A549 (cell line): ENCODE measurements at regions not wholly inside any gene's neighbourhood (a gene's known extent, or its start where the extent isn't known, plus 50 kb on each side); places are given as distances from the start of the nearest gene placed in this dataset.

Source experiments
- ATAC-seq, 2 experiments: fragments of 200-7000 bp in 1 of 2; fragments of >200 bp in 1 of 2; cut with Nextera tagmentation in 1 of 2; cut with Tn5 transposase in 1 of 2; 3 replicates each; pipeline versions ENCODE4 v1.8.0 to v1.9.1; 2018 to 2020; ENCODE audit warnings: mild to moderate bottlenecking in 1 of 2, moderate library complexity in 1 of 2
- CTCF ChIA-PET: fragments of 300-600 bp; sonication (Branson Sonifier 250); formaldehyde crosslinking; extraction: SDS; loops from one replicate; lab custom pipeline; 2021; ENCODE audit warnings: antibody characterized with exemption, inconsistent platforms; lab: Yijun Ruan, JAX
- POLR2A ChIA-PET: fragments of 350-600 bp; formaldehyde crosslinking; extraction: SDS; loops from one replicate; lab custom pipeline; 2021; ENCODE audit warnings: antibody characterized with exemption, inconsistent platforms; lab: Yijun Ruan, JAX
- DNase-seq, 2 experiments: peaks; one replicate each; pipeline versions ENCODE4 v3.0.0 to v3.0.0-alpha.2; 2011 to 2016; ENCODE audit warnings: low read depth in 1 of 2, low spot score in 1 of 2
- FAIRE-seq: peaks from 2 replicates; lab custom pipeline; 2011; peaks lifted over from hg19 to GRCh38; lab: Jason Lieb, UNC
- H3K27ac ChIP-seq, 2 experiments: fragments of >200 bp; sonication (Bioruptor Twin); formaldehyde crosslinking; 3 replicates each; pipeline ENCODE4 v1.5.1; 2016 to 2017
- H3K4me1 ChIP-seq: fragments of >200 bp; sonication (Bioruptor Twin); formaldehyde crosslinking; 3 replicates; pipeline ENCODE4 v1.6.1; 2016
- H3K4me2 ChIP-seq: fragments of >200 bp; sonication (Bioruptor Twin); formaldehyde crosslinking; 3 replicates; pipeline ENCODE4 v1.6.1; 2016
- H3K4me3 ChIP-seq: fragments of >200 bp; sonication (Bioruptor Twin); formaldehyde crosslinking; 3 replicates; pipeline ENCODE4 v1.5.1; 2016
- H3K9me3 ChIP-seq: fragments of >200 bp; sonication (Bioruptor Twin); formaldehyde crosslinking; 3 replicates; pipeline ENCODE4 v1.6.1; 2016
- CEBPB ChIP-seq, 2 experiments: fragments of >200 bp in 1 of 2; sonication (Bioruptor Twin) in 1 of 2; formaldehyde crosslinking in 1 of 2; IDR thresholded peaks; 2 replicates each; pipeline ENCODE4 v1.6.1; 2012 to 2016
- CHD2 ChIP-seq: fragments of 150-350 bp; IDR thresholded peaks from 2 replicates; pipeline ENCODE4 v1.6.1; 2014; ENCODE audit warnings: low read length; ENCODE audit not compliant: partially characterized antibody
- CHD4 ChIP-seq: fragments of 200-600 bp; sonication (generic); IDR thresholded peaks from 2 replicates; pipeline ENCODE4 v1.6.1; 2016; ENCODE audit warnings: antibody characterized with exemption, mild to moderate bottlenecking, borderline replicate concordance
- EHF ChIP-seq: fragments of 250-450 bp; sonication (Bioruptor Pico); IDR thresholded peaks from 2 replicates; pipeline ENCODE4 v1.5.0; 2020; ENCODE audit warnings: mild to moderate bottlenecking
- EHMT2 ChIP-seq: fragments of 200-600 bp; sonication (generic); IDR thresholded peaks from 2 replicates; pipeline ENCODE4 v1.6.1; 2016; ENCODE audit warnings: antibody characterized with exemption, low read depth, mild to moderate bottlenecking, moderate library complexity
- ESRRA ChIP-seq: fragments of 150-350 bp; IDR thresholded peaks from 2 replicates; pipeline ENCODE4 v1.6.1; 2014; ENCODE audit warnings: mild to moderate bottlenecking, low read length, borderline replicate concordance
- FOXS1 ChIP-seq: fragments of 250-450 bp; sonication (Bioruptor Pico); IDR thresholded peaks from 2 replicates; pipeline ENCODE4 v1.5.0; 2020; ENCODE audit warnings: mild to moderate bottlenecking, moderate library complexity
- KDM5A ChIP-seq: fragments of 200-600 bp; sonication (generic); IDR thresholded peaks from 2 replicates; pipeline ENCODE4 v1.6.1; 2016; ENCODE audit warnings: antibody characterized with exemption, mild to moderate bottlenecking
- MAFK ChIP-seq: fragments of 450-650 bp; IDR thresholded peaks from 2 replicates; pipeline ENCODE4 v1.6.1; 2014; ENCODE audit not compliant: partially characterized antibody
- NFE2L2 ChIP-seq: fragments of 150-350 bp; conservative IDR thresholded peaks from 2 replicates; pipeline ENCODE4 v1.6.1; 2014; ENCODE audit warnings: low read length
- NR3C1 ChIP-seq: fragments of >200 bp; sonication (Bioruptor Twin); formaldehyde crosslinking; IDR thresholded peaks from 3 replicates; pipeline ENCODE4 v1.6.1; 2017
- PHF8 ChIP-seq: fragments of 200-600 bp; sonication (generic); IDR thresholded peaks from 2 replicates; pipeline ENCODE4 v1.6.1; 2016; ENCODE audit warnings: low read depth, mild to moderate bottlenecking, antibody characterized with exemption, moderate library complexity, borderline replicate concordance
- POLR2AphosphoS2 ChIP-seq: conservative IDR thresholded peaks from 2 replicates; pipeline ENCODE4 v1.6.1; 2012; ENCODE audit warnings: low read length, improper control_type of control experiment, inconsistent platforms
- RAD21 ChIP-seq, 2 experiments: fragments of >200 bp in 1 of 2; sonication (Bioruptor Twin) in 1 of 2; formaldehyde crosslinking in 1 of 2; IDR thresholded peaks in 1 of 2; conservative IDR thresholded peaks in 1 of 2; 2 replicates in 1 of 2; 3 replicates in 1 of 2; pipeline ENCODE4 v1.6.1; 2012 to 2018; ENCODE audit warnings: inconsistent platforms in 1 of 2
- RFX5 ChIP-seq: fragments of 450-650 bp; IDR thresholded peaks from 2 replicates; pipeline ENCODE4 v1.7.1; 2014; ENCODE audit warnings: antibody characterized with exemption, mild to moderate bottlenecking, moderate library complexity
- RNF2 ChIP-seq: fragments of 200-600 bp; sonication (generic); IDR thresholded peaks from 2 replicates; pipeline ENCODE4 v1.6.1; 2016; ENCODE audit warnings: low read depth, mild to moderate bottlenecking, antibody characterized with exemption, moderate library complexity, borderline replicate concordance
- SREBF2 ChIP-seq: fragments of 450-650 bp; IDR thresholded peaks from 2 replicates; pipeline ENCODE4 v1.6.1; 2014; ENCODE audit warnings: mild to moderate bottlenecking, moderate library complexity
- TFCP2L1 ChIP-seq: fragments of 250-450 bp; sonication (Bioruptor Pico); IDR thresholded peaks from 2 replicates; pipeline ENCODE4 v1.5.0; 2021; ENCODE audit warnings: mild to moderate bottlenecking
- ZNF302 ChIP-seq: fragments of 250-450 bp; sonication (Bioruptor Pico); IDR thresholded peaks from 2 replicates; pipeline ENCODE4 v1.9.0; 2021; ENCODE audit warnings: inconsistent platforms, mild to moderate bottlenecking, moderate library complexity
- WGBS: methylation state at CpG from one replicate; pipeline ENCODE4 v1.1.6; 2017; ENCODE audit errors: missing lambda C conversion rate; 5-methylcytosine and 5-hydroxymethylcytosine counted together
- TF ChIP-seq, protein P1 (sequence below): fragments of 250-450 bp; sonication (Bioruptor Pico); IDR thresholded peaks from 2 replicates; pipeline ENCODE4 v1.5.0; 2020; ENCODE audit warnings: low read depth, mild to moderate bottlenecking, moderate library complexity
- TF ChIP-seq, protein P2 (sequence below): IDR thresholded peaks from 2 replicates; pipeline ENCODE4 v1.6.1; 2012

DNA sequence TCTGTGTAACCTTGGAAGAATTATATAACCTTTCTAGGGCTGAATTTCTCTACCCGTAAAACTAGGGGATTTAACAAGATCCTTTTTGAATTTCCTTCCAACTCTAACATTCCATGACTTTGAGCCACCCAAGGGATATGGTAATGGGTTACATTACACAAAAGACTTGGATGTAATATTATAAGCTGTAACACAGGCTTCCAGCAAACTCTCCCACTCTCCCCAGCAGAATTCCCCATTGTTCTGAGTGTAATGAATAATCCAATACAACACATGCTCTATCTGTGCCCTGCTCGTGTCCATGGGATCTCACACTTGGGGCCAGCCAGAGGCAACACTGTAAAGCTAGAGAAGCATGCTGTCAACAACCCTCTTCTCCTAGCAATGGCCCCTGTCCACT lies 790.6 kb upstream of the AUTS2 start:
- no peak for ATAC-seq
- Histone ChIP-seq H3K27ac (no peak overlapping the region), H3K4me2 (no peak overlapping the region), H3K4me1 (no peaks in the 10 kb centered on the region), H3K9me3 (no peaks in the 10 kb centered on the region), H3K4me3 (no peak overlapping the region)
- ChIA-PET CTCF (no interaction called here), POLR2A (no interaction called here)
- WGBS, result 75% methylated on average over 2 of the region's 2 CpGs
- FAIRE-seq, result no peak
- TF ChIP-seq CHD2, result no peak
- no peak for TF ChIP-seq RFX5
- TF ChIP-seq FOXS1 (CRISPR knock-in tag), result no peak
- TF ChIP-seq RNF2, result no peak
- TF ChIP-seq NFE2L2, result no peak
- no peak for TF ChIP-seq EHF (CRISPR knock-in tag)
- no peak for TF ChIP-seq TFCP2L1 (CRISPR knock-in tag)
- TF ChIP-seq ZNF302 (CRISPR knock-in tag), result no peak
- TF ChIP-seq, protein P1, sequence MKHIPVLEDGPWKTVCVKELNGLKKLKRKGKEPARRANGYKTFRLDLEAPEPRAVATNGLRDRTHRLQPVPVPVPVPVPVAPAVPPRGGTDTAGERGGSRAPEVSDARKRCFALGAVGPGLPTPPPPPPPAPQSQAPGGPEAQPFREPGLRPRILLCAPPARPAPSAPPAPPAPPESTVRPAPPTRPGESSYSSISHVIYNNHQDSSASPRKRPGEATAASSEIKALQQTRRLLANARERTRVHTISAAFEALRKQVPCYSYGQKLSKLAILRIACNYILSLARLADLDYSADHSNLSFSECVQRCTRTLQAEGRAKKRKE (CRISPR knock-in tag), result no peak
- TF ChIP-seq PHF8, result no peak
- no peak for TF ChIP-seq ESRRA
- TF ChIP-seq, protein P2, sequence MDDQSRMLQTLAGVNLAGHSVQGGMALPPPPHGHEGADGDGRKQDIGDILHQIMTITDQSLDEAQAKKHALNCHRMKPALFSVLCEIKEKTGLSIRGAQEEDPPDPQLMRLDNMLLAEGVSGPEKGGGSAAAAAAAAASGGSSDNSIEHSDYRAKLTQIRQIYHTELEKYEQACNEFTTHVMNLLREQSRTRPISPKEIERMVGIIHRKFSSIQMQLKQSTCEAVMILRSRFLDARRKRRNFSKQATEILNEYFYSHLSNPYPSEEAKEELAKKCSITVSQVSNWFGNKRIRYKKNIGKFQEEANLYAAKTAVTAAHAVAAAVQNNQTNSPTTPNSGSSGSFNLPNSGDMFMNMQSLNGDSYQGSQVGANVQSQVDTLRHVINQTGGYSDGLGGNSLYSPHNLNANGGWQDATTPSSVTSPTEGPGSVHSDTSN, result no peak
- DNase-seq, result no peak

DNA sequence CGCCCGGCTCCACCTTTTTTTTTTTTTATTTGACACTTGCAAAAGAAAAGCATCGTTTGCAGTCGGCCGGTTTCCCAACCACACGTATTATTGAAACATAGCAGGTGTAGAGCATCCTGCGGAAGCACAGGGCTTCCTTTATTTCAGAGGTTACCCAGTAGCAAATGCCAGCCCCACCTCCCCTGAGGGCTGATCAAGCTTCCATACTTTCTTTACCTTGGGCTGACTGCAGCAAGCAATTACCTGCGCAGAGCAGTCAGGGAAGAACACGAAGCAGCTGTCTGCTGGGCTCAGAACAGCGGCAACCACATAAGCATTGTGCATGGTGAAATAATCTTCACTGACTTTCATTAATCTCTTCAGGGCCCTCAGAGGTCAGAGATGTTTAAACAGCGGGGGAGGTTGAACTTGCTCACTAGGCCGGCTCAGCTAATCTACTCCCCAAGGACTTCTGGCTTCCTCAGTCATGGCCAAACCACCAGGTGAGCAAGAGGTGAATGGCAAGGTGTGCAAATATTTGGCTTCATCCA lies 784.7 kb upstream of the AUTS2 start:
- no peak overlapping the region for H3K4me3 ChIP-seq
- no peak; a peak in 1 of 6 replicates for ATAC-seq
- H3K4me1 ChIP-seq, result peaks cover 6% of the 10 kb centered on the region; the same call in 1 of the 3 replicates
- 66% methylated on average over 12 of the region's 12 CpGs for WGBS
- TF ChIP-seq EHF (CRISPR knock-in tag), result no peak
- TF ChIP-seq NFE2L2, result no peak
- no peak for TF ChIP-seq KDM5A
- TF ChIP-seq MAFK, result no peak
- TF ChIP-seq EHMT2, result no peak
- TF ChIP-seq, protein P1 (CRISPR knock-in tag), result no peak
- TF ChIP-seq RAD21 (conservative IDR thresholded peaks at IDR 0.05 in 1 of 2, IDR thresholded peaks at IDR 0.05 in 1 of 2), result no peak
- TF ChIP-seq, all 56 proteins: peak for 0
- H3K9me3 ChIP-seq, result no peaks in the 10 kb centered on the region
- ChIA-PET CTCF (interaction anchor here (2.1 kb wide), 1 partner anchor 14 kb away, joined by 8 read pairs; no protein-coding TSS in a partner anchor), POLR2A (no interaction called here)
- FAIRE-seq (no peak), DNase-seq (peak in 1 of 2 experiments; percentile 14)
- H3K27ac ChIP-seq, result no peak overlapping the region
- no peak overlapping the region for H3K4me2 ChIP-seq

DNA sequence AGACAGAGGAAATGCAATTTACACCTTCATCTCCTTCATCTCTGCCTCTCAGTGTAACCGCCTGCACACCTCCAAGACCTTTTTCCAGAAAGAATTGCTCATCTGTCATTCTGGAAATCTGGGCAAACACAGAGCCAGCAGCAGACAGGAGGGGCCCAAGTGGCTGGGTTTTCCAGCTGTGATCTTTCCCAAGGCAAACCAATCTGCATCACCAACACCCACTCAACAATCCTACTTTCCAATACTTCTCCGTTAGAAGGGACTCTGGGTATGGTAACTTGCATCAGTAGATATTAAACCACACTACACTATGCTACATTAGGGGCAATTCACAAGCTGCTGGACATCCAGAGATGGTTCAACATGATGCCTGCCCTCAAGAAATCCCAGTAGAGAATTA lies 781.8 kb upstream of the AUTS2 start:
- CTCF ChIA-PET, result no interaction called here
- no peak for FAIRE-seq

More for the DNA sequence above, 781.8 kb upstream of the AUTS2 start:
- H3K27ac ChIP-seq, result no peak overlapping the region
- H3K4me3 ChIP-seq, result no peak overlapping the region
- POLR2A ChIA-PET, result no interaction called here
- WGBS, result 92% methylated on average over 2 of the region's 2 CpGs
- peaks cover 6% of the 10 kb centered on the region; the same call in 1 of the 3 replicates for H3K4me1 ChIP-seq
- ATAC-seq, result no peak
- DNase-seq, result no peak
- TF ChIP-seq ESRRA, result no peak
- no peak for TF ChIP-seq CHD4
- TF ChIP-seq POLR2AphosphoS2, result no peak
- TF ChIP-seq RFX5, result no peak
- no peak for TF ChIP-seq CEBPB (IDR thresholded peaks at IDR 0.05)
- no peak for TF ChIP-seq KDM5A
- TF ChIP-seq EHF (CRISPR knock-in tag), result no peak
- no peak for TF ChIP-seq SREBF2
- TF ChIP-seq NR3C1, result no peak
- peaks cover 7% of the 10 kb centered on the region; the same call in 1 of the 3 replicates for H3K9me3 ChIP-seq
- H3K4me2 ChIP-seq, result no peak overlapping the region
